ENCODE measurements at regions not wholly inside any gene's neighbourhood (a gene's known extent, or its start where the extent isn't known, plus 50 kb on each side); places are given as distances from the start of the nearest gene placed in this dataset.

DNA sequence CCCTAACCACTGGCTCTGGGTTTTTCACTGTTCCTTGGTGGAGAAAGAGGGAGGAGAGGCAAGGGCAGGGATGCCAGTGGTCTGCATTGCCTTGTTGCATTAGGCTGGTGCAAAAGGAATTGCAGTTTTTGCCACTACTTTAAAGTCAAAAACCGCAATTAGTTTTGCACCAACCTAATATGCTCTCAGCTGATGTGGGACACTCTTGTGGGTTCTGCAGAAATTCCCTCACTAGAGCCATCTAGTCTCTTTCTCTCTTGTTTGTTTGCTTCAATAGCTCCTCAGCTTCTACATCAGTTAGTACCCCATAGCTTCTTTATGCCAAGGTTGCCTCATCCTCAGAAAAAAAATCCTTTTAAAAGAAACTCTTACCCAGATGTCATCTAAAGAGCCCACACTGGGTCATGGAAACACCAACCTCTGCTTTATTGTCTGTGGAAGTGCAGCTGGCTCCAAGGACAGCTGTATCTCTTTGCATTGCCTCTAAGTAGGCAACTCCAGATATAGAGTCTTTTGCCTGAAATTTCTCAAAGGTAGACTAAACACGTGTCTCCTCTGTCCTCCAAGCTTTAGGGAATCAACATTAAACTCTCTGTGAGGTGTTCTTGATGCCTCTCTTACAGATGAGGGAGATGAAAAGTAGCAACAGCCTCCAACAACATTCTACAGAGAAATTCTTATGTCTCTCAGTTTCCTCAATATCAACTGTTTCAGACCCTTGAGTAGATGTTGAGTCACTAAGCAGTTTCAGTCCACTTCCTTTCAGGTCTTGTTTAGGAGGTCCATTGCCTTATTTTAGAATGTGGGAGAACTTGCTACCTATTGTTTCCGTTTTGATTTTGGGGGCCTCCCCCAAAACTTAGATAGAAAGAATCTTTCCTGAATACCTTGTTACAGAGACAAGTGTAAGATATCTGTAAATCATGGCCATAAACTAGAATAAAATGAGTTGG, 84.9 kb upstream of the MEF2C start:
- TF ChIP-seq, protein P1, sequence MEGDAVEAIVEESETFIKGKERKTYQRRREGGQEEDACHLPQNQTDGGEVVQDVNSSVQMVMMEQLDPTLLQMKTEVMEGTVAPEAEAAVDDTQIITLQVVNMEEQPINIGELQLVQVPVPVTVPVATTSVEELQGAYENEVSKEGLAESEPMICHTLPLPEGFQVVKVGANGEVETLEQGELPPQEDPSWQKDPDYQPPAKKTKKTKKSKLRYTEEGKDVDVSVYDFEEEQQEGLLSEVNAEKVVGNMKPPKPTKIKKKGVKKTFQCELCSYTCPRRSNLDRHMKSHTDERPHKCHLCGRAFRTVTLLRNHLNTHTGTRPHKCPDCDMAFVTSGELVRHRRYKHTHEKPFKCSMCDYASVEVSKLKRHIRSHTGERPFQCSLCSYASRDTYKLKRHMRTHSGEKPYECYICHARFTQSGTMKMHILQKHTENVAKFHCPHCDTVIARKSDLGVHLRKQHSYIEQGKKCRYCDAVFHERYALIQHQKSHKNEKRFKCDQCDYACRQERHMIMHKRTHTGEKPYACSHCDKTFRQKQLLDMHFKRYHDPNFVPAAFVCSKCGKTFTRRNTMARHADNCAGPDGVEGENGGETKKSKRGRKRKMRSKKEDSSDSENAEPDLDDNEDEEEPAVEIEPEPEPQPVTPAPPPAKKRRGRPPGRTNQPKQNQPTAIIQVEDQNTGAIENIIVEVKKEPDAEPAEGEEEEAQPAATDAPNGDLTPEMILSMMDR (IDR thresholded peaks at IDR 0.05): no peak
- TF ChIP-seq POLR2AphosphoS5 (IDR thresholded peaks at IDR 0.05; ENCODE audit: low read depth, low read length): no peak
- no peak for TF ChIP-seq REST (IDR thresholded peaks at IDR 0.05; ENCODE audit: insufficient read depth in 1 of 2, low read depth in 2 of 2, low read length in 1 of 2)
- no peak for TF ChIP-seq TCF7L2 (IDR thresholded peaks at IDR 0.05; ENCODE audit: low read depth, low read length)
- no peak for TF ChIP-seq SIN3A (IDR thresholded peaks at IDR 0.05; ENCODE audit: borderline replicate concordance, insufficient read depth, low read depth, low read length)
